ENCODE measurements at regions not wholly inside any gene's neighbourhood (a gene's known extent, or its start where the extent isn't known, plus 50 kb on each side); places are given as distances from the start of the nearest gene placed in this dataset.
A peak's percentile ranks its signal among the peaks of the same experiment; 100 is the strongest.
"Not testable (repeated sequence)": the region's sequence is repeated elsewhere in the genome, so short reads cannot be mapped to it uniquely, and the experiment has no call there.

DNA sequence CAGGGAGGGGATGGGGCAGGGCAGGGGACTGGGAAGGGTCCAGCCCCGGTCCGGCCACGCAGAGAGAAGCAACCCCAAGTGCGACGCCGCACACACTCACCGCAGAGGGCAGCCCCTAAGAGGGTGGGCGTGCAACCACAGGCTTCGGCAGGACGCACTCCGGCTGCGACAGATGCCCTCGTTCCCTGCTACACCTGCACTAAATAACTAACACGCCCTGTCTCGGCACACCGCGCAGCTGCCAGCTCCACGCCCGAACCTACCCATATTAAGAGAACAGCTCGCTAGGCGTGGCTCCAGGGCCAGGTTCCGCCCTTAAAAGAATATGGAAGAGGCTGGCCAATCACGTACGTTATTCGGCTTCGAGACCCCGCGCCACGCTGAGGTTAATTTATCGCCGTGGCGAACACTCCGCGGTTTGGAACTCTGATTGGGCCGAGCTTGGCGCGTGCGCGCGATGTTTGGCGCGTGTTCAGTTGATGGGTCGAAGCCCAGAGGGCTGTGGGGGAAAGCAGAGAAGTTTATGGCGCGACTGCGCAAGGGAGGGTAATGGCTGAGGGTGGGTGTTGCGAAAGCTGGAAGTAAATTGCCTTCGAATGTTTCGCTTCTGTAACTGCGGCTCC lies 91.1 kb downstream of the OR13A1 start:
- no peak overlapping the region for H3K27ac ChIP-seq
- no peak for TF ChIP-seq ZFX (IDR thresholded peaks at IDR 0.05; ENCODE audit: borderline replicate concordance)

DNA sequence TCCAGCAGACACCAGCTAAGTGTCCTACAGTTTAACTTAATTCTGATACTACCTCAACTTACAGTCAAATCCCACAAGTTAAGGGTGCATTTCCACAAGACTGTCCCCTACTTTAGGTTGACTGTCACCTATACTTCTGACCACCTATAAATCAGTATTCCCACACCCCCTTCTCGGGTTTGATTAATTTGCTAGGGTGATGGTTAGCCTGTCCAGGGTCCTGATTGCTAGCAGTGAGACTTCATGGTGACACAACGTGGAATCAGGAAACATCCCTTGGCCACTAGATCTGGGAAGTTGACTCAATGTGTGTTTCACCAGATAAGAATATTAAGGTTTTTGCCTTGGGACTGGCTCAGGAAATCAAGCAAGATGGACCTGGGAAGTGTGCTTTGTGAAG lies 88.4 kb downstream of the OR13A1 start:
- H3K27ac ChIP-seq, result no peak overlapping the region

DNA sequence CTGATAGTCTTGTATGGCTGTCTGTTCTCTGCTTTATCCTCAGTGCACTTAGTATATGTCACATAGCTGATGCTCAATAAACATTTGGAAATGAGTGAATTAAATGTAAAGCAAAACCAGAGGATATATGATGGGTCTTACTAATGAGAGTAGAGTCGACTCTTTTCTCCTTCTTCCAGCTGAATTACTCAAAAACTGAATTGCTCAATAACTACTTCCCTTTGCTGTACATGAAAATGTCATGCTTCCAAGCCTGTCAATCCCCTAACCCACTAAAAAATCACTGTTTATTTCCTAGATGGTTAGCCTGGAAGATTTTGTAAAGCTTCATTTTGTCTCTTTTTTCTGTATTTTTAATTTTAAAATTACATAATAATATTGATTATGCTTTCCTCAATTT lies 88.0 kb downstream of the OR13A1 start:
- TF ChIP-seq, protein P1, sequence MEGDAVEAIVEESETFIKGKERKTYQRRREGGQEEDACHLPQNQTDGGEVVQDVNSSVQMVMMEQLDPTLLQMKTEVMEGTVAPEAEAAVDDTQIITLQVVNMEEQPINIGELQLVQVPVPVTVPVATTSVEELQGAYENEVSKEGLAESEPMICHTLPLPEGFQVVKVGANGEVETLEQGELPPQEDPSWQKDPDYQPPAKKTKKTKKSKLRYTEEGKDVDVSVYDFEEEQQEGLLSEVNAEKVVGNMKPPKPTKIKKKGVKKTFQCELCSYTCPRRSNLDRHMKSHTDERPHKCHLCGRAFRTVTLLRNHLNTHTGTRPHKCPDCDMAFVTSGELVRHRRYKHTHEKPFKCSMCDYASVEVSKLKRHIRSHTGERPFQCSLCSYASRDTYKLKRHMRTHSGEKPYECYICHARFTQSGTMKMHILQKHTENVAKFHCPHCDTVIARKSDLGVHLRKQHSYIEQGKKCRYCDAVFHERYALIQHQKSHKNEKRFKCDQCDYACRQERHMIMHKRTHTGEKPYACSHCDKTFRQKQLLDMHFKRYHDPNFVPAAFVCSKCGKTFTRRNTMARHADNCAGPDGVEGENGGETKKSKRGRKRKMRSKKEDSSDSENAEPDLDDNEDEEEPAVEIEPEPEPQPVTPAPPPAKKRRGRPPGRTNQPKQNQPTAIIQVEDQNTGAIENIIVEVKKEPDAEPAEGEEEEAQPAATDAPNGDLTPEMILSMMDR (IDR thresholded peaks at IDR 0.05), result no peak
- H3K27ac ChIP-seq, result no peak overlapping the region

More for the DNA sequence above, 88.4 kb downstream of the OR13A1 start:
- no peak for TF ChIP-seq ZFX (IDR thresholded peaks at IDR 0.05; ENCODE audit: borderline replicate concordance)
- TF ChIP-seq, protein P1 (IDR thresholded peaks at IDR 0.05), result no peak

DNA sequence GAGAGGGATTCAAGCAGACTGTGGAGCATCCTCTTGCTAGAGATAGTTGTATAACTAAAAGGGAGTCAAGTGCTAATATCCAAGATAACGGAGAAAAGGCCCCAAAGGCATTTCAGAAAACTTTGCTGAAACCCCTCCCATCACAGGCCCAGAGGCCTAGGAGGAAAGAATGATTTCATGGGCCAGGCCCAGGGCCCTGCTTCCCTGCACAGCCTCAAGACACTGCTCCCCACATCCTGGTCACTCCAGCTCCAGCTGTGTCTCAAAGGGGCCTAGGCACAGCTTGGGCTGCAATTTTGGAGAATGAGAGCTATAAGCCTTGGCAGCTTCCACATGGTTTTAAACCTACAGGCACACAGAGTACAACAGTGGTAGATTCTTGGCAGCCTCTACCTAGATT lies 85.6 kb downstream of the OR13A1 start:
- no peak overlapping the region for H3K27ac ChIP-seq
- TF ChIP-seq, protein P1 (IDR thresholded peaks at IDR 0.05), result no peak
- no peak for TF ChIP-seq ZFX (IDR thresholded peaks at IDR 0.05; ENCODE audit: borderline replicate concordance)

DNA sequence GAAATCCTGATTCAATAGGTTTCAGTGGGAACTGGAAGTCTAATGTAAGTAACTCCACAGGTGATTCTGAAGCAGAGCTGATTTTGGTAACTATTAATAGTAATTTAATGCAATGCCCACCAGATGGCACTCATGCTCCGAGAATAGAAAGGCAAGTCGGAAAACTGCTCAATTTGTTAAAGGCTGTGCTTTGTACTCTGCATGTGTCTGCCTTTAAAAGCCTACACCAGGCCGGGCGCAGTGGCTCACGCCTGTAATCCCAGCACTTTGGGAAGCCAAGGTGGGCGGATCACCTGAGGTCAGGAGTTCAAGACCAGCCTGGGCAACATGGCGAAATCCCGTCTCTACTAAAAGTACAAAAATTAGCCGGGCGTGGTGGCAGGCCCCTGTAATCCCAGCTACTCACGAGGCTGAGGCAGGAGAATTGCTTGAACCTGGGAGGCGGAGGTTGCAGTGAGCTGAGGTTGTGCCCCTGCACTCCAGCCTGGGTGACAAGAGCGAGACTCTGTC lies 80.1 kb downstream of the OR13A1 start:
- not testable (repeated sequence) for H3K27ac ChIP-seq
- TF ChIP-seq, protein P1 (IDR thresholded peaks at IDR 0.05), result peak; percentile 65

DNA sequence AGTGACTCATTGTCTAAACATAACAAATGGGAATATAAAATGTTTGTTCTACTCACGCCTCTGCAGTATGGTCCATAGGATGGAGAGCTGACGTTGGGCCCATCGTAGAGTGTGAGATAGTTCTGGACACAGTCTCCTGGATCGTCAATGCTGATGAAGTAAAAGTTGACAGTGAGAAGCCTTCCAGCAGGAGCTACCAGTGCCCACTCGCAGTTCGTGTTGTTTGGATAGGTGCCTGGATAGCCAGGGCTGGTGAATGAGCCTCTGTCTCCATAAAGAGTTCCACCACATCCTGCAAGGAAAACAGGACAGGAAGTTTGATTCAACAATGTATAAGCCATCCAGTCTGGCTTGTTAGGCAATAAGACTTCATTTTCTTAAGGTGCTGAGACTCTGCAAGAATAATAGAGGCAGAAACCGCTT lies 79.6 kb downstream of the OR13A1 start:
- TF ChIP-seq, protein P1 (IDR thresholded peaks at IDR 0.05), result no peak
- TF ChIP-seq ZFX (IDR thresholded peaks at IDR 0.05; ENCODE audit: borderline replicate concordance), result no peak

DNA sequence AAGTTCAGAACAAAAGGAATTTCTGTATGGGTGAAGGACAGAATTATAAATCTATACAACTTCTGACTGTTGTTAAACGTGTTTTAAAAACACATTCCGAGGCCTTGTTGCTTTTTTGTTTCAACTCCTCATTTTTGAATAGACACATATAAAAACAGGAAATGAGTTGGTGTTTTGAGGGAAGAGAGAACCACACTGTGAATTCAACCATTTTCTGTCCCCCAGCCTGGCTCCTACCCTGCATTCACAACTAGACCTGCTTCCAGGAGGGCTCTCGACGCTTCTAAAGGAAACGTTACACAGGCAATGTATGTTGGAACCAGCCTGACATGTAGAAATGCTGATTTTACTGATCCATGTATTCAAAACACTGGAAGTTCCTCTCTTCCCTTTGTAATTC lies 76.5 kb downstream of the OR13A1 start:
- H3K27ac ChIP-seq, result no peak overlapping the region
- TF ChIP-seq ZFX (IDR thresholded peaks at IDR 0.05; ENCODE audit: borderline replicate concordance), result no peak
- TF ChIP-seq, protein P1 (IDR thresholded peaks at IDR 0.05), result no peak

More for the DNA sequence above, 79.6 kb downstream of the OR13A1 start:
- H3K27ac ChIP-seq, result no peak overlapping the region

DNA sequence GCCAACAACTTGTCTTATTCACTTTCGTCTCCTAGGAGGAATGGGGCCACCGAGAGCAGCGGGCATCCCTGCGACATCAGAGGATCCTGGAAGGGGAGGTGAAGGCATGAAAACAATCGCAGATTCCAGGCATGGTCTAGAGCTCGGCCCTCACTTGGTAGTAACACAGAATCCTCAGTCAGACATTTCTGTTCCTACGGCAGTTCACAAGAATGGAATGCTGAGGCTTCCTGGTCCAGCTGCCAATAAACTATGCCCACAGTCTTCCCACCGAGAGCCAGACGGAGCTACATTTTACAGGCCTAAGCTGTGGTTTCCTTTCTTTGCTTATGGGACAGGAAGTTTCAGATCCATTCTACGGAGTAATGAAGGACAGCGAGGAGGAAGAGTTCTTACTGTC lies 75.8 kb downstream of the OR13A1 start:
- TF ChIP-seq ZFX (IDR thresholded peaks at IDR 0.05; ENCODE audit: borderline replicate concordance), result no peak
- TF ChIP-seq, protein P1 (IDR thresholded peaks at IDR 0.05), result no peak
- no peak overlapping the region for H3K27ac ChIP-seq

Data from 22Rv1 (cell line).